OCI-LY7 (cell line): ENCODE measurements at regions not wholly inside any gene's neighbourhood (a gene's known extent, or its start where the extent isn't known, plus 50 kb on each side); places are given as distances from the start of the nearest gene placed in this dataset. TPM values are rescaled to one million over a fixed set of nuclear protein-coding genes. Genes with fewer than 3 reads are reported as not detected.
"Not testable (repeated sequence)": the region's sequence is repeated elsewhere in the genome, so short reads cannot be mapped to it uniquely, and the experiment has no call there.

Source experiments
- BruUV-seq: library from RNA; stranded (reverse); fragments of 400-500 nt; replicated peaks from 2 replicates; lab custom pipeline; 2021; lab: Mats Ljungman, UMichigan
- CTCF ChIA-PET: fragments of 300-600 bp; sonication (Branson Sonifier 250); formaldehyde crosslinking; loops from one replicate; lab custom pipeline; 2022; ENCODE audit warnings: antibody characterized with exemption; ENCODE audit not compliant: unreplicated experiment; lab: Charles Lee
- POLR2A ChIA-PET: fragments of 300-600 bp; sonication (Branson Sonifier 250); formaldehyde crosslinking; loops from one replicate; lab custom pipeline; 2022; ENCODE audit warnings: antibody characterized with exemption; lab: Charles Lee
- DNase-seq: peaks from one replicate; pipeline ENCODE4 v3.0.0-alpha.2; 2015; ENCODE audit warnings: low spot score
- H2AFZ ChIP-seq: fragments of 200-600 bp; sonication (generic), shearing (Covaris generic); 2 replicates; pipeline ENCODE4 v1.6.1; 2014; ENCODE audit warnings: mild to moderate bottlenecking, antibody characterized with exemption, low read length, moderate library complexity
- H3K27ac ChIP-seq: fragments of 200-600 bp; sonication (generic); 2 replicates; pipeline ENCODE4 v1.5.1; 2014; ENCODE audit warnings: mixed run types, low read depth, mild to moderate bottlenecking, moderate library complexity, low read length, inconsistent platforms; ENCODE audit not compliant: poor library complexity, severe bottlenecking
- H3K36me3 ChIP-seq: fragments of 200-600 bp; sonication (generic); 2 replicates; pipeline ENCODE4 v1.6.1; 2014; ENCODE audit warnings: mild to moderate bottlenecking, antibody characterized with exemption, low read length, moderate library complexity, mixed read lengths; ENCODE audit not compliant: insufficient read depth
- H3K4me1 ChIP-seq: fragments of 200-600 bp; sonication (generic); 2 replicates; pipeline ENCODE4 v1.5.1; 2014; ENCODE audit warnings: mild to moderate bottlenecking, low read length; ENCODE audit not compliant: insufficient read depth, poor library complexity, severe bottlenecking
- H3K4me2 ChIP-seq: fragments of 200-600 bp; sonication (generic); 2 replicates; pipeline ENCODE4 v1.6.1; 2014; ENCODE audit warnings: mild to moderate bottlenecking, low read length
- H3K4me3 ChIP-seq: fragments of 200-600 bp; sonication (generic); 2 replicates; pipeline ENCODE4 v1.5.1; 2014; ENCODE audit warnings: mild to moderate bottlenecking, low read depth, low read length; ENCODE audit not compliant: poor library complexity, severe bottlenecking
- H3K79me2 ChIP-seq: fragments of 200-600 bp; sonication (generic); 2 replicates; pipeline ENCODE4 v1.6.1; 2016; ENCODE audit warnings: low read depth, mild to moderate bottlenecking, low read length, moderate library complexity, mixed read lengths; ENCODE audit not compliant: insufficient read depth
- H3K9me2 ChIP-seq: fragments of 200-600 bp; sonication (generic); 2 replicates; pipeline ENCODE4 v1.6.1; 2016; ENCODE audit warnings: mild to moderate bottlenecking, low read length, mixed read lengths; ENCODE audit not compliant: insufficient read depth
- H3K9me3 ChIP-seq: fragments of 200-600 bp; sonication (generic); 2 replicates; pipeline ENCODE4 v1.6.1; 2014; ENCODE audit warnings: mild to moderate bottlenecking, mixed run types, low read length, mixed read lengths
- H4K20me1 ChIP-seq: fragments of 200-600 bp; sonication (generic); 2 replicates; pipeline ENCODE4 v1.6.1; 2014; ENCODE audit warnings: mild to moderate bottlenecking, antibody characterized with exemption, low read length, moderate library complexity, mixed read lengths; ENCODE audit not compliant: insufficient read depth
- intact Hi-C: fragments of 100-400 bp; cut with micrococcal nuclease; formaldehyde crosslinking; loops from one replicate; pipeline ENCODE4 v1.10.0; 2022; ENCODE audit not compliant: unreplicated experiment
- small RNA-seq: library from RNA; depleted of rRNA; stranded (forward); fragments of <200 nt; gene quantifications from one replicate; pipeline ENCODE3, GENCODE V24; 2014

GRCh38 chrY:18855184-18855583, 81.6 kb upstream of the HSFY2 start:
- CTCF ChIA-PET = not testable (repeated sequence)

GRCh38 chrY:18853323-18853722, 79.8 kb upstream of the HSFY2 start:
- H2AFZ ChIP-seq, POLR2A ChIA-PET, H4K20me1 ChIP-seq, H3K4me3 ChIP-seq, H3K9me3 ChIP-seq, H3K36me3 ChIP-seq, intact Hi-C loops, H3K4me2 ChIP-seq, H3K9me2 ChIP-seq, BruUV-seq, H3K27ac ChIP-seq, DNase-seq, CTCF ChIA-PET, H3K79me2 ChIP-seq, H3K4me1 ChIP-seq: not testable (repeated sequence)

More at GRCh38 chrY:18855184-18855583, 81.6 kb upstream of the HSFY2 start:
- H3K4me2 ChIP-seq, H3K9me2 ChIP-seq, H3K4me3 ChIP-seq, POLR2A ChIA-PET, H3K36me3 ChIP-seq, H3K27ac ChIP-seq, H3K9me3 ChIP-seq, intact Hi-C loops, H3K79me2 ChIP-seq, BruUV-seq, H4K20me1 ChIP-seq, DNase-seq, H3K4me1 ChIP-seq, H2AFZ ChIP-seq: not testable (repeated sequence)

GRCh38 chrY:18836643-18837042, 63.1 kb upstream of the HSFY2 start:
- H3K4me1 ChIP-seq, H4K20me1 ChIP-seq, H3K4me3 ChIP-seq, intact Hi-C loops, H3K36me3 ChIP-seq, H3K27ac ChIP-seq, H3K9me3 ChIP-seq, POLR2A ChIA-PET, DNase-seq, BruUV-seq, H3K9me2 ChIP-seq, H3K79me2 ChIP-seq, CTCF ChIA-PET, H3K4me2 ChIP-seq, H2AFZ ChIP-seq: not testable (repeated sequence)

Small RNA genes in the stretch of these regions (small RNA-seq; reads per million reads assigned to genes)
- gene CD24P4 (not detected), gene MTCYBP2 (not detected), gene RNU6-255P (not detected)
